GDM1 (cell line): ENCODE measurements at regions not wholly inside any gene's neighbourhood (a gene's known extent, or its start where the extent isn't known, plus 50 kb on each side); places are given as distances from the start of the nearest gene placed in this dataset.

Source experiments
- DNase-seq: peaks from one replicate; lab custom pipeline; 2025; lab: John Stamatoyannopoulos, UW

DNA sequence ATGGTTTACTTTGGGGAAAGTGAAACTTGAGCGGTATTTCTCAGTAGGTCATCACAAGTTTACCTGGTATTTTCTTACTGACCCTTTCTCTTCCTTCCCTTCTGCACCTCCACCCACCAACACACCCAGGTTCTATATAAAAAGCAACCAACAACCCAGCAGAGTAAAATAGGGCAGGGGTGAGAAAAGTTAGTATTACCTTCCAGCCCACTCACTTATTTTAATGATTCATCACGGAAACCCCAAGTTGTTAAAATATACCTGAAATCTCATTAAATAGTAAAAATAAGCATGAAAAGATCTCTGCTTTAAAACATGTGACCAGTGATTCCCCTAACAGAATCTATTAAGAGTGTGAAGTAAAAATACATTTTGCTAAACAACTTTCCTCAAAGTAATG lies 306.1 kb downstream of the ZEB2 start:
- DNase-seq: no peak

DNA sequence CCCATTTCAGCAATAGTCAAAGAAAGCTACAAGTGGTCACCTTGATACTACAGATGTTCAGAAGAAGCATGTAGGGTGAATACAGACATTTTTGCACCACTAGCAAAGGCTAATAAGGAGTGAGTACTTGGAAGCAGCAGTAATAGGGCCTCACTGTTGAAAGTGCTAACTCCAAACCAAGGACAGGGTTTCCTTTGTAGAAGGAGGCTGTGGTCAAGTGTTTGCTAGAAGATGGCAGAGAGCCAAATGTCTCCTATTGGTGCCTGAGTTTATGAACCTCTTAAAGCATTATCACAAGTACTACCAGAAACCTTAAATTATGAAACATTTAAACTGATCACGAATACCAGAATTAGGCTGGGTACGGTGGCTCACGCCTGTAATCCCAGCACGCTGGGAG lies 308.1 kb downstream of the ZEB2 start:
- no peak for DNase-seq

DNA sequence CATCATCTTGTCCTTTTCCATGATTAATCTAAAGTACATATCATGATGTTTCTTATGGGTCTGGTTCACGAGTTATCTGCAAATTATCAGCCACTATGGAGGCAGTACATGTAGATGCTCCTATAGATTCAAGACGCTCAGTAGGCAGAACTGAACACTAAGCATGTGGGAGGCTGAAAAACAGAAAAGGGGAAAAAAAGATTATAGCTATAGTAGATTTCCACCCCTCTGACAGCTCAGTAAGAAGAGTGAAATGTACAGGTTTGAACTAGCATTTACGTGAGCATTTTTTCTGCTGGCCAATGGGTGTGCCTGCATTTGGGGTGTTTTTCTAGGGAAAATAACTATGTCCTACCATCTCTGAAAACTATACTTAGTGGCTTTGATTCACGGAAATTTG lies 308.9 kb downstream of the ZEB2 start:
- no peak for DNase-seq

DNA sequence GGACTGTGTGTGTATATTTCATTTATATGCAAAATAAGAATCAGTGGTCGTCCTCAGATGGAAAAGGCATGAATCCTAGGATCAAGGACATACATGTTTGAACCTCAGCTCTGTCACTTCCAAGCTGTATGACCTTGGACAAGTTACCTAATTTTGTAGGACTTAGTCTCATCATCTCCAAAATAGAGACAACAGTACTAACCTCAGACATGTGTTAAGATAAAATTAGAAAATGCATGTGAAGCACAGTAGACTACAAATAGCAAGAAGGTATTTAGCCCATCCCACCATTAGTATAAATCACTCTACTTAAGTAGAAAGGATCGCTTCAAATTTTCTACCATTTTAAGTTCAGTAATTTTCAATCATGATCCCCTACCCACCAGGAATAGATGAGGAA lies 309.8 kb downstream of the ZEB2 start:
- no peak for DNase-seq

DNA sequence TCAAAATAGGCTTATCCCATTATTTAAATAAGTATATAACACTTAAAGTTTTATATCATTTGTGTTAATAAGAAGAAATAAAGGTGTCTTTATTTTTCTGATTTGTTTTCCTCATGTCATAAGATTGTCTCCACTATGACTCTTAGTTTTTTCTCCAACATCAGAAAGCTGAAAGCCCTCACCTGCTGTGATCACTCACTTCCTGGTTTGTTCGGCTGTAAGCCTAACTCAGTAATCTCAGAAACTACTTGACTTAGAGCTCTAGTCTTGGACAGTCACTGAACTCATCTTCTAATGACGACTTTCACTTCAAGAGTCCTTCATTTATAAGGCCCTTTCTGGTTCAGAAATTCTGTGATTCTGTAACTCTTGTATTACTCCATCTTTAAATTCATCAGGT lies 311.0 kb downstream of the ZEB2 start:
- no peak for DNase-seq

DNA sequence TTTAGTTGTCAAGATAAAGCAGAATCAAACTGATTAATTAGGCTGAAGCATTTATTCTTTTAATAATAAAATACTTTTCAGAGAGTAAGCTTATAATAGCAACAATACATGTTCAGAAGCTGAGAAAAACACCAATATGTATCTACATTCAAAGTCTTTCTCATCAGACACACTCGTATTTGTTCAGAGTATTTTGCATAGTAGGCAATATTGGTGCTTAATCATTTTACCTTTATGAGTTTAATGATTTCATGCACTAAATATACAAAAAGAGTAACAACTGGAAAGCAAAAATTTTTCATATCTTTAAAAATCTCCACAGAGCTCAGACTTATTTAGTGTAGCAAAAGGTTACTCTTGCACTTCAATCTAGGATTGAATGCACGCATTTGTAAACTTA lies 313.9 kb downstream of the ZEB2 start:
- DNase-seq: no peak

DNA sequence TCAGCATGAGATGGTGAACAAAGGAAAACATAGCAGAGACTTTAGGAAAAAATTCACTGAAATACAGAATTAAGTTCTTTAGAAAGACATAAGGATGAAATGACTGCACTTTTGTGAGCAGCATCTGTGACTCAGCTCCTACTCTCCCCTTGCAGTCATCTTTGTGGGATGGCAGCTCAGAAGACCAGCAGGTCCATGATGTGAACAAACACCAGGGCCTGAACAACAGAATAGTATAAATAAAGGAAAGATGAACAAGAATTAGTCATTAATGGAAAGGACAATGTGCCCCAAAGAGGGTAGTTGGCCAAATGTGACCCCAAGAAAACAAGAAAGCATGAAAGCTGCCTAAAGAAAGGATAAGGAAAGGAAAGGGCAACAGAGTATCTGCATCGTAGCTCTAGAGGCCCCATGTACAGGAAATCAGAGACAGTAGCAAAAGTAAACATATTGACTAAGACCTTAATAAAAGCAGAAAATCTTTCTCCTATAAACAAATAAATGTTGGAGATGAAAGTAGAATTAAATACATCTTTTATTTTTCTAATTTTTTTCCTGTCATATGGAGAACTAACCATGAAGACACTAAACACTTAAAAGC lies 318.0 kb downstream of the ZEB2 start:
- no peak for DNase-seq

DNA sequence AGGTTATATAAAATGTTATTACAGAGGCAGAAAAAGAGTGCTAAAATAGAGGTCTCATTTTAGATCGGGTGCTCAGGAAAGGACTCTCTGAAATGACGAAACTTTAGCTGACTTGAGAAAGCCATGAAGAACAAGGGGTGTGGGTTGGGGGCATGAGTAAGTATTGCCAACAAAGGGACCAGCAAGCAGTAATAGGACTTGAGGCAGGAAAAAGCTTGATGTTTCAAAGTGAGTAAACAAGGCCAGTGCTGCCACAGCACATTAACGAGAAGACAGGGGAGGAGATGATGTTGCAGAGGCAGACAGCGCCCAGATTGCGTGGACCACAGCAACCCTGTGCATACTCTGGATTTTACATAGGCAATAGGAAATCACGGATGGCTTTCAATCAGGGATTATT lies 318.8 kb downstream of the ZEB2 start:
- no peak for DNase-seq

DNA sequence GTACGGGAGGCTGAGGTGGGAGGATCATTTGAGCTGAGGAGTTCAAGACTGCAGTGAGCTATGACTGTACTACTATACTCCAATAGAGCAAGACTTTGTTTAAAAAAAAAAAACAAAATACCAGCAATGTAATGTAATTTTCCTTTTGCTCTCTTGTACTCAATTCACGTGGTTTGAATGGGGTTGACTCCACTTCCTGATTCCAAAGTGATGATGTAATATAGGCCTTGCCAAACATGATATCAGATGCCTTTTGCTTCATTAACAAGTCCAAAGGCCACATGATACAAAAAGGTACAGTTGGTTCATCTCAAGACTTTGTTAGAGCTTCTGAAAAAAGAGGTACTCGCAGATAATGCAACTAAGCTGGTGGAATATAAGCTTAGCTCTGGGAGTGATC lies 321.8 kb downstream of the ZEB2 start:
- DNase-seq: no peak

DNA sequence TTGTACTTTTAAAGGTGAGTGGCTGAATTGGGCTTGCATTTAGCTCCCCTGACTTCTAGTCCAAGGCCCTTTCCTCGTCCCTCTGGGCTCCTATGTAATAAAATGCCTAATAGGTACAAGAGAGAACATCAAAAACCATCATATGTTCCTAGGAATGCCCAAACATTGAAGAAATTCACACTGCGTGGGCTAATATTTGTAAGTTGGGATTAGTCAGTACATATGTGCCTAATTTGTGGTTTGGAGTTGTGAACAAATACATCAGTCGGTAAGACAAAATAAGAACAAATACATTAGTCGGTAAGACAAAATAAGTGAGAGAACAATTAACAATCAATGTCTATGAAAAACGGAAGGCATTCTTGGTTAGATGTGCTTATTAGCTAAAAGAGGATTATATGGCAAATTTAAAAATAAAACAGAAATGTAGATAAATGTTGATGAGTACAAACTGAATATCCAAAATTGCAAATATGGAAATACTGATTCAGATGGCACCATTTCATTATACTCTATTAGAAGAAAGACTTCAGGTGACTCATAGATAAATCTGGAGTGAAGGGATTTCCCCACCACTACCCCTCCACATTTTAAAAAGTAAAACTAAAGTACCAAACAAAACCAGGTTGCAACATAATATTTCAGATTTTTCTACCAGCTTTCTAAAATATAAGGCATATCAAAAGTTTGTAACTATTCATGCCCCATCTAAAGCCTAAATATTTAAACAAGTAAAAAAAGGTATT lies 325.4 kb downstream of the ZEB2 start:
- no peak for DNase-seq

DNA sequence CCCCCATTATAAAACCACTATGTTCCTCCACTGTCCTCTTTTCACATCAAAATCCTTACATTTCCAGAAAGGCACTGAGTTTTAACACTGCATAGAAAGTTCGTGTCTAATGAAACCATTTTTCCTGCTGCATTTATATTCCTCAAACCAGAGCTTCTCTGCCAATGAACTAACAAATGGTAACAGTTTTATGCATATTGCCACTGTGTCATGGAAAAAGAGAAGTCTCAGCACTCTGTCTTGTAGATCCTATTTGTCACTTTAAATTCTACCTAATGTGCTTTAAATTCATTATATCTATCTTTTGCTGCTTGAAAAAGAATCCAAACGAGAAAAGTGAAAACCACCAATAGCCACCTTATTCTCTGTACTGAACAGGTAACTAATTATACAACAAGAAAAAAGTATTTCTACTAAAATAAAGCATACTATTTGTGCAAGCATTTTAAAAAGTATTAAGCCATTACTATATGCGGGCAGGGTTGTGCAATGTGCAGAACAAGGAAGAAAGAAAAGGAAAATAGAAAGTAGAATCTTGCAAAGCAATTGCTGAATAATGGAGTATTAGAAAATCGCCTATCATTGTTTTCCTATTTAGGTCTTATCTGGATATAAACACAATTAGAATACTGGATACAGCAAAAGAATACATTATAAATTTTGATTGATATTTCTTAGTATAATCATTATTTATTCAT lies 328.9 kb downstream of the ZEB2 start:
- DNase-seq: no peak

DNA sequence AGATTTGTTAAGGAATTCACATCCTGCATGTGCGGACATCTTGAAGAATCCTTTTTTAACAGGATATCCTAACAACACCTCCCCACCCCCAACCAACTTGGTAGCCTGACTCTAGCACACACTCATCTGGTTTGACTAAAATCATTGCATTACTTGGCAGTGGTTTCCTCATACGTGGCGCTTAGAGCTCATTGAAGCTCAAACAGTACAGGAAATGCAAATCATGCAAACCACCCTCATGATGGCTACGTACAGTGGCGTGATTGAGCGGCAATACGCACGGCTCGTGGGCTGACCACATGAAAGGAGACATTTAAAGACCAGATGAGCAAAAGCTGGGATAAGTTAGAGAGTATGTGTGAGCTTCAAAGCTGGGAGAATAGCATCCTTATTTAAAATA lies 336.2 kb downstream of the ZEB2 start:
- no peak for DNase-seq

DNA sequence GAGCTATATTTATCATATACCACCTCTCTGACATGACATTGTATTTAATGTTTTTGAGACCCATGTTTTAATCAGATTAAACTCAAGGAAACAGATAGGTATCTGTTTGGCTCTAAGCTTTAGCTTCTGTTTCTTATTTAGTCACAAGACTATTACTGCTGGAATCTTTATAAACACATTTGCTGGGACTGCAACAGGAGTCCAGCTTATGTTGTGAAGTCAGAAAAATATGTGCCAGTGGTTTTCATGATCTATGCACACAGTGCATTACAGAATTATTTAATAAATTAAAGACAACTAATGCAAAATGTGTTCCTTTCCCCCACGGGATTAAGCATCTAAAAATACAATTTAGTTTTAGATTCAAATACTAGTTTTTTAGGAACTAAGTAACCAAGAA lies 338.9 kb downstream of the ZEB2 start:
- no peak for DNase-seq

DNA sequence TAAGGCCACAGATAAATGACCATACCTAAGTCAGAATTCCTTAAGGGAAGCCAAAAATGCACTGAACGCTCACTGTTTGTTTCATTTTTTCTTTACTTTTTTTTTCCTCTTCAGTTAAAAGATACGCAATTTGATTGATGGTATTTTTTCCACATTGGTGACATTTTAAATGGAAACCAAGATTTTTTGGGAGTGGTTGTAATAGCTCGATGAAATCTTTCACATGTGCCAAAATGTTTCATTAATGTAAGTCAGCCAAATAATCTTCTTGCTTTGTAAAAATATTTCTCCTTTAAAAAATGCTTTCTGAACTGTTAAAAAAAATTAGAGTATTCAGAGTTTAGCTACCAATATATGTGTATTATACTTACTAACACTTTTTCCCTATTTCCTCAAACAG lies 339.8 kb downstream of the ZEB2 start:
- DNase-seq: no peak

DNA sequence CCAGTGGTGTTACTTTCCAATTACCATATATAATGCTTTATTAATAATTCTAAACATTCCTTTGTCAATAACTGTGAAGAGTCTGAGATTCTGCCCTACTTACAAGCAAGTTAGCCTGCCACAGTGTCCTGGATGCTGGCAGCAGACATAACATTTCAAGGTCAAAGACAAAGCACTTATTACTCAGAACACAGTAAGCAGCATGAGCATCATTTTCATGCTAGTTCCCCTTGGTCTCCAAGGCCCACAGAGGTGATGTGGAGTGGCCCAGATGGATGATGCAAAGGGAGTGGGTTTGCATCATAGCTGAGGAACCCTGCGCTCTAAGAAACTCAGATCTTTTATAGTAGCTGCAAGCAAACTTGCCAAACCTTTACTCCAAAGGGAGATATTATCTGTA lies 349.7 kb downstream of the ZEB2 start:
- no peak for DNase-seq

DNA sequence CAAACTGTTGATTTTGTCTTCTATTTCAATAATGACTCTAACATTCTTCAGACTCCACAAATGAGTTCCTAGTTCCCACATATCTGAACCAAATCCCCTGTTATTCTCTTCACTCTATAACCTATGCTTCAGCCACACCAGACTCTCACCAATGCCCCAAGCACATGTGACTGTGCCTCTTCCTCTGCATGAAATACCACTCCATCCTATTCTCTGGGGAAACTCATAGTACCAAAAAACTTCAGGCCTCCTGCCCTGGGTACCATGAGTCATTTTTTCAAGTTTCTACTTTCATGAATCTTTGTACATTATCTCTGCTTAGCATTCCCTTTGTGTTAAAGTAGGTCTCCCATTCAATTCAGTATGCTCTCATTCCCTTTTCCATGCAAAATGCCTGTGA lies 353.2 kb downstream of the ZEB2 start:
- DNase-seq: no peak

DNA sequence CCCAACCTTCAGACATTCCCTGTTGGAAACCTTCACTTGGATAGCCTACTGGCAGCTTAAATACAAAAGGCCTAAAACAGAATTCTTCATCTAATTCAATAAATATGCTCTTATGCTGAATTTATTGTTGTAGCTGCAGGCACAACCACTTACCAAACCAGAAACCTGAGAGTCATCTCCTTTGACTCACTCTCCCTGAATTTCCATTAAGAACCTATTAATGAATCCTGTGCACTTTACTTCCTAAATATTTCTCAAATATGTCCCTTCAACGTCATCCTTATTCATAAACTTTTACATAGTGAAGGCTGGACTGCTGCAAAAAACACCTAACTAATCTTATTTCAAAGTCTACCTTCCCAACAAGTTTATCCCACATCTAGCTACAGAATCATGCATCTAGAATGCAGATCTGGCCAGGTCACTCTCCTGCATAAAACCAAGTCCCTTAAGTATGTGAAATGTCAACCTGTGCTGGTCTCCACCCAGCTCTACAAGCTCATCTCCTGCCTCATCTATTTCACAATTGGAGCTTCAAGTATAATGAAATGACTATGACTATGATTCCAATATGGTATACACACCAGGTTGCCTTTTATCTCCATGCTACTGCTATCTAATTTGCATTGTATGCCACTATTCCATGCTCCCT lies 354.2 kb downstream of the ZEB2 start:
- DNase-seq: no peak

DNA sequence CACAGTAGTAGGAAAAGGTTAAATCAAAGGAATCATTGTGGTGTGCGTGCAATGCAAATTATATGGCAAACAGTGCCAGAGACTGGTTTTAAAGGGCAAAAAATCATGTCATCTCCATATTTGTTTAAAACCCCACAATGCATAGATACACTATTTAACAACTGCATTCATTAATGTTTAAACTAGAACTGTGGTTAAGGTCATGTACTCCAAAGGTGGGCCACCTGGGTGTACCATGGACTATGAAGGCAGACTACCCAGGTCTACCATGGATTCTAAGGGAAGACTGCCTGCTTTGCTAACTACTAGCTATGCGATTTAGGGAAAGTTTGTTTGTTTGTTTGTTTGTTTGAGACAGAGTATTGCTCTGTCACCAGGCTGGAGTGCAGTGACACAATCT lies 356.3 kb downstream of the ZEB2 start:
- DNase-seq: no peak

DNA sequence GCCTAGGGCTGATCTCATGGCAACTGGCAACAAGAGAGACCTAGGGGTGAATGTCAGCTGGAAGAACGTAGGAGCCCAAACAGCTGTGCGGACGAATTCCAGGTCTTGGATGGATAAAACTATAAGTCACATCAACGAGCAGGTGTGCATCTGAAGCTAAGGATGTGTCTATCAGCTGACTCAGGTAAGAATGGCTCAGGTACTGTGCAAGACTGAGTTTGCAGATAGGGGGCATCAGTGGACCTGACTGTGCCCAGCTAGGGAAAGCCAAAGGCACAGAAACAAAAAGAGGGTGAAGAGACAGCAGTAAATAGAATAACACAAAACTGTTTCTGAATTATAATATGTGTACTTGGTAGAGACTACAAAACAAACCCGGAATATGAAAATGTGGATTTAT lies 357.3 kb downstream of the ZEB2 start:
- no peak for DNase-seq

DNA sequence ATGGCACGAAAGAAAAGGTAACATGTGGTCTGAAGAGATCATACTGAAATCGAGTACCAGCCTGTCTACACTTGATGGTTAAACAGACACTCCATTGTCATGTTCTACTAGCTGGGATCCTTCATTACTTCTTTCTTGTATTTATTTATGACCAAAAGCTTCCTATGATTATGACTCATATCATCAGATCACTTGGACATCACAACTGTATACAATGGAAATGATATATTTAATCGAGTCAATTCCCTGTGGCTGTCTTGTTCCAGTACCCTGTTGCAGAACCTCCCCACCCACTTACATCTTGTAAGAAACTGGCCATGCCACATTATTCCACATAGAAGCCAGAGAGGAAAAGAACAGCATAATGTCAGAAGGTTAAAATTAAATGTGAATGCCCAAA lies 358.9 kb downstream of the ZEB2 start:
- DNase-seq: no peak

DNA sequence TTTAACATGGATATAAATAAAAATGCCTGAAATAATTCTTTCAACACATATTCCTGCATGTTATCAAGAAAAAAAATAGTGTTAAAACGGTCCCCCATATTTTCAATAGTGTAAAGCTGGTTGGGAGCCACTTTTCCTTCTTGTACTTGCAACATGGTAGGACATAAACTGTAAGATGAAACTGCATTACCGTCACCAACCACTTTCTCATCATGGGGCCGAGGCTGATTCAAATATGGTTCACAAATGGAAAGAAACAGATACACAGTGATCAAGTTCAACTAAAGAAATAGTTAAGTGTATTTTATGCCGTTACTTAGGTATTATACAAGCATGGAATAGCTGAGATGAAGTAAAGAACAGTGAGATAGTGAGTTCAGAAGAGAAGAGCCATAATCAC lies 360.7 kb downstream of the ZEB2 start:
- DNase-seq: no peak

DNA sequence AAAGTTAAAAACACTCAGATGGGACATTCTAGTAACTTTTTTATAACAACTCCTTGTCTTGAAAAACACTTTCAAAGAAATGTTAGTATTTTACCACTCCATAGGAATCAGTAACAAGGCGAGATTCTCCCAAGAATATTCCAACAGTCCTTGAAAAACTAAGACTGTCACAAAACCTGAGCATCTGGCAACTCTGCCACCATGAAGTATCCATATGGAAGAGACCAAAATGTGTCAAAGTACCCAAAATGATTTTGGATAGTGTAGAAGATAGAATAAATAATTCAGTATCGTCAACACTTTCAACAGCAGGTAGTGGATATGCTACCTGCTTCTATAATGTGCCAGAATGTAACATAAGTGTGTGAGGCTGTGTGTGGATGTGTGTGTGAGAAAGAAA lies 361.8 kb downstream of the ZEB2 start:
- no peak for DNase-seq
